ENCODE measurements at regions not wholly inside any gene's neighbourhood (a gene's known extent, or its start where the extent isn't known, plus 50 kb on each side); places are given as distances from the start of the nearest gene placed in this dataset.

- in situ Hi-C loops (cut with MboI; ENCODE audit: low pct_unique_long_range_greater_than_20kb, low sequenced_read_pairs, unreplicated experiment), result no loop called here
- TF ChIP-seq, protein P1, sequence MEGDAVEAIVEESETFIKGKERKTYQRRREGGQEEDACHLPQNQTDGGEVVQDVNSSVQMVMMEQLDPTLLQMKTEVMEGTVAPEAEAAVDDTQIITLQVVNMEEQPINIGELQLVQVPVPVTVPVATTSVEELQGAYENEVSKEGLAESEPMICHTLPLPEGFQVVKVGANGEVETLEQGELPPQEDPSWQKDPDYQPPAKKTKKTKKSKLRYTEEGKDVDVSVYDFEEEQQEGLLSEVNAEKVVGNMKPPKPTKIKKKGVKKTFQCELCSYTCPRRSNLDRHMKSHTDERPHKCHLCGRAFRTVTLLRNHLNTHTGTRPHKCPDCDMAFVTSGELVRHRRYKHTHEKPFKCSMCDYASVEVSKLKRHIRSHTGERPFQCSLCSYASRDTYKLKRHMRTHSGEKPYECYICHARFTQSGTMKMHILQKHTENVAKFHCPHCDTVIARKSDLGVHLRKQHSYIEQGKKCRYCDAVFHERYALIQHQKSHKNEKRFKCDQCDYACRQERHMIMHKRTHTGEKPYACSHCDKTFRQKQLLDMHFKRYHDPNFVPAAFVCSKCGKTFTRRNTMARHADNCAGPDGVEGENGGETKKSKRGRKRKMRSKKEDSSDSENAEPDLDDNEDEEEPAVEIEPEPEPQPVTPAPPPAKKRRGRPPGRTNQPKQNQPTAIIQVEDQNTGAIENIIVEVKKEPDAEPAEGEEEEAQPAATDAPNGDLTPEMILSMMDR (IDR thresholded peaks at IDR 0.05; ENCODE audit: extremely low read depth, insufficient read depth, missing control alignments), result no peak
These were observed 473.4 kb upstream of the GNPDA2 start for GRCh38 chr4:45199736-45200135.

GRCh38 chr4:45188501-45188900, 462.1 kb upstream of the GNPDA2 start:
- in situ Hi-C loops (cut with MboI; ENCODE audit: low pct_unique_long_range_greater_than_20kb, low sequenced_read_pairs, unreplicated experiment), result no loop called here
- no peak for DNase-seq (ENCODE audit: low spot score)
- TF ChIP-seq, protein P1 (IDR thresholded peaks at IDR 0.05; ENCODE audit: extremely low read depth, insufficient read depth, missing control alignments), result no peak

More at GRCh38 chr4:45199736-45200135, 473.4 kb upstream of the GNPDA2 start:
- DNase-seq (ENCODE audit: low spot score), result no peak

DNA sequence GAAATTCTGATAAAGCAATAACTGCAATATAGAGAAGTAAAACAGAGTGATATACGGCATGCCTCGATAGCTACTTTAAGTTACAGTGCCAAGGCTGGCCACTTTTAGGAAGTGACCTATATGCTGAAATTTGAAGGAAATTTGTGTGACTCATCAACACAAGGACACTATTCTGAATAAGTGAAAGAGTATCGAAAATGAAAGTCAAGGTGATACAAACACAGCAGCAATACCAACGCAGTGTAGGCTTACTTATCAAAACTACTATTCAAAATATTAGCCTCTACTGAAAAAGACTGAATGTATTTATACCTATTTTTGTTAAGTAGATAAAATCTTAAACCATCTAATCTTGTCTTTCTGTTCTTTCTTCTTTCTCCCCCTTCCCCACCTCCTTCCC, 459.9 kb upstream of the GNPDA2 start:
- TF ChIP-seq, protein P1 (IDR thresholded peaks at IDR 0.05; ENCODE audit: extremely low read depth, insufficient read depth, missing control alignments), result no peak
- in situ Hi-C loops (cut with MboI; ENCODE audit: low pct_unique_long_range_greater_than_20kb, low sequenced_read_pairs, unreplicated experiment), result no loop called here
- DNase-seq (ENCODE audit: low spot score), result no peak

- in situ Hi-C loops (cut with MboI; ENCODE audit: low pct_unique_long_range_greater_than_20kb, low sequenced_read_pairs, unreplicated experiment), result no loop called here
These were observed 457.5 kb upstream of the GNPDA2 start for GRCh38 chr4:45183905-45184304.

DNA sequence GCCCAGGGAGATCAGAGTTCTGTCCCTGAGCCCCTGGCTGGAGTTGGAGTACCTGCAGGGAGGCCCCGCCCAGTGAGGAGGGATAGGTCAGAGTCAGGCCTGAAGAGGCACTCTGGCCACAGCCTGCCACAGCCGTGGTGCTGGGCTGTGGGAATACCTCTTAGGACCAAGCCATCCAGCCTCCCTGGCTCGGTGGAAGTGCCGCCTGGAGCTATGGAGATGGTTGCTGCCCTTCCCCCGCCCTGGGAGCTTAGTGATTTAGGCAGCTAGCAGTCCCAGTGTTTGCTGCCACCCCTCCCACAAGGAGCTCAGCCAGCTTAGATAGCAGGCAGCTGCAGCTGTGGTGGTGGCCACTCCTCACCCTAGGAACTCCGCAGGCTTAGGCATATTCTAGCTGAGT, 446.3 kb upstream of the GNPDA2 start:
- no peak for DNase-seq (ENCODE audit: low spot score)
- TF ChIP-seq, protein P1 (IDR thresholded peaks at IDR 0.05; ENCODE audit: extremely low read depth, insufficient read depth, missing control alignments), result no peak
- in situ Hi-C loops (cut with MboI; ENCODE audit: low pct_unique_long_range_greater_than_20kb, low sequenced_read_pairs, unreplicated experiment), result no loop called here

More at GRCh38 chr4:45183905-45184304, 457.5 kb upstream of the GNPDA2 start:
- DNase-seq (ENCODE audit: low spot score), result no peak
- TF ChIP-seq, protein P1 (IDR thresholded peaks at IDR 0.05; ENCODE audit: extremely low read depth, insufficient read depth, missing control alignments), result no peak

GRCh38 chr4:45160951-45161350, 434.6 kb upstream of the GNPDA2 start:
- in situ Hi-C loops (cut with MboI; ENCODE audit: low pct_unique_long_range_greater_than_20kb, low sequenced_read_pairs, unreplicated experiment), result no loop called here
- TF ChIP-seq, protein P1 (IDR thresholded peaks at IDR 0.05; ENCODE audit: extremely low read depth, insufficient read depth, missing control alignments), result no peak
- no peak for DNase-seq (ENCODE audit: low spot score)

Measured in GM13977 (cell line).